GM23338 (cell line): ENCODE measurements at regions not wholly inside any gene's neighbourhood (a gene's known extent, or its start where the extent isn't known, plus 50 kb on each side); places are given as distances from the start of the nearest gene placed in this dataset.

Experiments
- ATAC-seq: fragments of 200-7000 bp; cut with Tn5 transposase; 3 replicates; pipeline ENCODE4 v1.9.1; 2020
- DNase-seq: peaks from one replicate; pipeline ENCODE4 v3.0.0-alpha.2; 2015; ENCODE audit warnings: low spot score
- H2AFZ ChIP-seq: fragments of 200-600 bp; sonication (generic); 2 replicates; pipeline ENCODE4 v1.8.0; 2016; ENCODE audit warnings: antibody characterized with exemption, mild to moderate bottlenecking, moderate library complexity
- H3F3A ChIP-seq: fragments of 200-600 bp; sonication (generic); replicated peaks from 2 replicates; pipeline ENCODE4 v1.8.0; 2017; ENCODE audit warnings: antibody characterized with exemption, mixed run types, low read depth
- H3K27ac ChIP-seq: fragments of 200-600 bp; sonication (generic); 2 replicates; pipeline ENCODE4 v1.6.1; 2016; ENCODE audit warnings: low read depth
- H3K27me3 ChIP-seq: fragments of 200-600 bp; sonication (generic); 2 replicates; pipeline ENCODE4 v1.8.0; 2016; ENCODE audit warnings: mild to moderate bottlenecking, mixed run types, moderate library complexity; ENCODE audit not compliant: insufficient read depth
- H3K36me3 ChIP-seq: fragments of 200-600 bp; sonication (generic); 2 replicates; pipeline ENCODE4 v1.8.0; 2016; ENCODE audit warnings: mild to moderate bottlenecking; ENCODE audit not compliant: insufficient read depth
- H3K4me1 ChIP-seq: fragments of 200-600 bp; sonication (generic); 2 replicates; pipeline ENCODE4 v1.8.0; 2016; ENCODE audit warnings: mild to moderate bottlenecking, moderate library complexity; ENCODE audit not compliant: insufficient read depth
- H3K4me2 ChIP-seq: fragments of 200-600 bp; sonication (generic); 2 replicates; pipeline ENCODE4 v1.7.1; 2017; ENCODE audit warnings: mixed run types
- H3K4me3 ChIP-seq: fragments of 200-600 bp; sonication (generic); 2 replicates; pipeline ENCODE4 v1.6.1; 2016; ENCODE audit warnings: mixed run types
- H3K79me2 ChIP-seq: fragments of 200-600 bp; sonication (generic); replicated peaks from 2 replicates; pipeline ENCODE4 v1.8.0; 2017; ENCODE audit warnings: mild to moderate bottlenecking; ENCODE audit not compliant: insufficient read depth
- H3K9me2 ChIP-seq: fragments of 200-600 bp; sonication (generic); 2 replicates; pipeline ENCODE4 v1.8.0; 2017; ENCODE audit not compliant: insufficient read depth
- H4K20me1 ChIP-seq: fragments of 200-600 bp; sonication (generic); replicated peaks from 2 replicates; pipeline ENCODE4 v1.8.0; 2017; ENCODE audit warnings: mild to moderate bottlenecking; ENCODE audit not compliant: insufficient read depth
- H3K27ac Mint-ChIP-seq: 2 replicates; pipeline ENCODE4 v1.8.0; 2020; ENCODE audit warnings: inconsistent platforms, mild to moderate bottlenecking, moderate library complexity, mixed read lengths
- H3K27me3 Mint-ChIP-seq: 3 replicates; pipeline ENCODE4 v1.8.0; 2022; ENCODE audit warnings: low read depth, mild to moderate bottlenecking, moderate library complexity, mixed read lengths, inconsistent platforms; ENCODE audit not compliant: insufficient read depth, poor library complexity
- H3K36me3 Mint-ChIP-seq: 3 replicates; pipeline ENCODE4 v1.8.0; 2021; ENCODE audit warnings: low read depth, mild to moderate bottlenecking, inconsistent platforms, moderate library complexity, mixed read lengths
- H3K4me1 Mint-ChIP-seq: 3 replicates; pipeline ENCODE4 v1.8.0; 2020; ENCODE audit warnings: mild to moderate bottlenecking, inconsistent platforms, mixed read lengths
- H3K4me3 Mint-ChIP-seq: 3 replicates; pipeline ENCODE4 v1.8.0; 2021; ENCODE audit warnings: moderate library complexity, mild to moderate bottlenecking, inconsistent platforms, mixed read lengths
- H3K9me3 Mint-ChIP-seq: 3 replicates; pipeline ENCODE4 v1.8.0; 2020; ENCODE audit warnings: moderate library complexity, mild to moderate bottlenecking, inconsistent platforms, mixed read lengths
- CREB1 ChIP-seq: fragments of 250-450 bp; sonication (Bioruptor Pico); IDR thresholded peaks from 2 replicates; pipeline ENCODE4 v1.5.0; 2020; ENCODE audit warnings: low read depth, mild to moderate bottlenecking, moderate library complexity
- EZH2 ChIP-seq: fragments of 200-600 bp; sonication (generic); IDR thresholded peaks from one replicate; pipeline ENCODE4 v1.8.0; 2017; ENCODE audit warnings: antibody characterized with exemption, mild to moderate bottlenecking, low read depth; ENCODE audit not compliant: unreplicated experiment
- EZH2phosphoT487 ChIP-seq: fragments of 200-600 bp; sonication (generic); IDR thresholded peaks from one replicate; pipeline ENCODE4 v1.8.1; 2018; ENCODE audit warnings: antibody characterized with exemption; ENCODE audit not compliant: unreplicated experiment
- JUNB ChIP-seq: IDR thresholded peaks from one replicate; pipeline ENCODE4 v1.6.1; 2016; ENCODE audit warnings: antibody characterized with exemption; ENCODE audit not compliant: unreplicated experiment
- NANOG ChIP-seq: IDR thresholded peaks from 2 replicates; pipeline ENCODE4 v1.6.1; 2016; ENCODE audit warnings: antibody characterized with exemption, borderline replicate concordance
- POLR2AphosphoS5 ChIP-seq: IDR thresholded peaks from 2 replicates; pipeline ENCODE4 v1.6.1; 2016; ENCODE audit warnings: antibody characterized with exemption, low read depth
- STAT1 ChIP-seq: IDR thresholded peaks from one replicate; pipeline ENCODE4 v1.6.1; 2016; ENCODE audit warnings: antibody characterized with exemption; ENCODE audit not compliant: unreplicated experiment
- ZNF114 ChIP-seq: fragments of 250-450 bp; sonication (Bioruptor Pico); IDR thresholded peaks from 2 replicates; pipeline ENCODE4 v1.5.0; 2020; ENCODE audit warnings: mild to moderate bottlenecking, moderate library complexity
- ZNF331 ChIP-seq: fragments of 250-450 bp; sonication (Bioruptor Pico); IDR thresholded peaks from 2 replicates; pipeline ENCODE4 v1.5.0; 2020; ENCODE audit warnings: low read depth, mild to moderate bottlenecking, moderate library complexity
- TF ChIP-seq, protein P1 (sequence below): IDR thresholded peaks from one replicate; pipeline ENCODE4 v1.6.1; 2018; ENCODE audit warnings: antibody characterized with exemption; ENCODE audit not compliant: unreplicated experiment
- TF ChIP-seq, protein P2 (sequence below): IDR thresholded peaks from 2 replicates; pipeline ENCODE4 v1.6.1; 2016; ENCODE audit warnings: antibody characterized with exemption
- TF ChIP-seq, protein P3 (sequence below), 2 experiments: fragments of 200-600 bp in 1 of 2; sonication (generic) in 1 of 2; conservative IDR thresholded peaks; 2 replicates each; pipeline versions ENCODE4 v1.5.1 to v1.6.1; 2016 to 2017; ENCODE audit warnings: antibody characterized with exemption in 2 of 2, low read depth in 2 of 2, mild to moderate bottlenecking in 2 of 2, moderate library complexity in 1 of 2
- TF ChIP-seq, protein P4 (sequence below): fragments of 250-450 bp; sonication (Bioruptor Pico); IDR thresholded peaks from 2 replicates; pipeline ENCODE4 v1.5.0; 2020; ENCODE audit warnings: mild to moderate bottlenecking, moderate library complexity

DNA sequence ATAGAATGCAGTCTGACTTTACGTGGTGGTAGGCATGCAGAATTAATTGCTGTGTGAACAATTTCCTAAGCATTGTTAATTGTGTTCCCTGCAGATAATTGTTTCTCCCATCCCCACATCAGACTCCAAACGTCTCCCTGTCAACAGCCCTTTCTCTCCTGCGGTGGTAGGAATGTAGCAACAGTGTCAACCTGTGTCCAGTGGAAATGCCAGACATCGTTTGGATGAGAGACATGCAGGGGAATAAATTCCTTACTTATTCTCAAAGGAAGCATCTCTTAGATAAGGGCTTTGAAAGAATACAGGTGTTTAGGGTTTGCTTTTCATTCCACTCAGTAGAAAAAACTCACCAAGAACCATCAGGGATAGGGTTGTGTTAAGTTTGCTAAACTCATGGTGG, 245.3 kb upstream of the WWC1 start:
- no peak overlapping the region for H3K27ac Mint-ChIP-seq
- H3K4me1 Mint-ChIP-seq = peaks cover 29% of the 10 kb centered on the region
- H3K79me2 ChIP-seq = no peaks in the 10 kb centered on the region
- H3K27me3 ChIP-seq = no peaks in the 10 kb centered on the region
- no peak overlapping the region for H2AFZ ChIP-seq
- TF ChIP-seq, protein P1, sequence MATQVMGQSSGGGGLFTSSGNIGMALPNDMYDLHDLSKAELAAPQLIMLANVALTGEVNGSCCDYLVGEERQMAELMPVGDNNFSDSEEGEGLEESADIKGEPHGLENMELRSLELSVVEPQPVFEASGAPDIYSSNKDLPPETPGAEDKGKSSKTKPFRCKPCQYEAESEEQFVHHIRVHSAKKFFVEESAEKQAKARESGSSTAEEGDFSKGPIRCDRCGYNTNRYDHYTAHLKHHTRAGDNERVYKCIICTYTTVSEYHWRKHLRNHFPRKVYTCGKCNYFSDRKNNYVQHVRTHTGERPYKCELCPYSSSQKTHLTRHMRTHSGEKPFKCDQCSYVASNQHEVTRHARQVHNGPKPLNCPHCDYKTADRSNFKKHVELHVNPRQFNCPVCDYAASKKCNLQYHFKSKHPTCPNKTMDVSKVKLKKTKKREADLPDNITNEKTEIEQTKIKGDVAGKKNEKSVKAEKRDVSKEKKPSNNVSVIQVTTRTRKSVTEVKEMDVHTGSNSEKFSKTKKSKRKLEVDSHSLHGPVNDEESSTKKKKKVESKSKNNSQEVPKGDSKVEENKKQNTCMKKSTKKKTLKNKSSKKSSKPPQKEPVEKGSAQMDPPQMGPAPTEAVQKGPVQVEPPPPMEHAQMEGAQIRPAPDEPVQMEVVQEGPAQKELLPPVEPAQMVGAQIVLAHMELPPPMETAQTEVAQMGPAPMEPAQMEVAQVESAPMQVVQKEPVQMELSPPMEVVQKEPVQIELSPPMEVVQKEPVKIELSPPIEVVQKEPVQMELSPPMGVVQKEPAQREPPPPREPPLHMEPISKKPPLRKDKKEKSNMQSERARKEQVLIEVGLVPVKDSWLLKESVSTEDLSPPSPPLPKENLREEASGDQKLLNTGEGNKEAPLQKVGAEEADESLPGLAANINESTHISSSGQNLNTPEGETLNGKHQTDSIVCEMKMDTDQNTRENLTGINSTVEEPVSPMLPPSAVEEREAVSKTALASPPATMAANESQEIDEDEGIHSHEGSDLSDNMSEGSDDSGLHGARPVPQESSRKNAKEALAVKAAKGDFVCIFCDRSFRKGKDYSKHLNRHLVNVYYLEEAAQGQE = no peak
- no peak for TF ChIP-seq JUNB
- TF ChIP-seq NANOG = no peak
- TF ChIP-seq CREB1 = no peak
- no peak for TF ChIP-seq ZNF114 (CRISPR knock-in tag)
- TF ChIP-seq STAT1 = no peak
- TF ChIP-seq, protein P2, sequence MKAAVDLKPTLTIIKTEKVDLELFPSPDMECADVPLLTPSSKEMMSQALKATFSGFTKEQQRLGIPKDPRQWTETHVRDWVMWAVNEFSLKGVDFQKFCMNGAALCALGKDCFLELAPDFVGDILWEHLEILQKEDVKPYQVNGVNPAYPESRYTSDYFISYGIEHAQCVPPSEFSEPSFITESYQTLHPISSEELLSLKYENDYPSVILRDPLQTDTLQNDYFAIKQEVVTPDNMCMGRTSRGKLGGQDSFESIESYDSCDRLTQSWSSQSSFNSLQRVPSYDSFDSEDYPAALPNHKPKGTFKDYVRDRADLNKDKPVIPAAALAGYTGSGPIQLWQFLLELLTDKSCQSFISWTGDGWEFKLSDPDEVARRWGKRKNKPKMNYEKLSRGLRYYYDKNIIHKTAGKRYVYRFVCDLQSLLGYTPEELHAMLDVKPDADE = no peak
- TF ChIP-seq POLR2AphosphoS5 = no peak
- no peak for TF ChIP-seq EZH2phosphoT487
- TF ChIP-seq, protein P3, sequence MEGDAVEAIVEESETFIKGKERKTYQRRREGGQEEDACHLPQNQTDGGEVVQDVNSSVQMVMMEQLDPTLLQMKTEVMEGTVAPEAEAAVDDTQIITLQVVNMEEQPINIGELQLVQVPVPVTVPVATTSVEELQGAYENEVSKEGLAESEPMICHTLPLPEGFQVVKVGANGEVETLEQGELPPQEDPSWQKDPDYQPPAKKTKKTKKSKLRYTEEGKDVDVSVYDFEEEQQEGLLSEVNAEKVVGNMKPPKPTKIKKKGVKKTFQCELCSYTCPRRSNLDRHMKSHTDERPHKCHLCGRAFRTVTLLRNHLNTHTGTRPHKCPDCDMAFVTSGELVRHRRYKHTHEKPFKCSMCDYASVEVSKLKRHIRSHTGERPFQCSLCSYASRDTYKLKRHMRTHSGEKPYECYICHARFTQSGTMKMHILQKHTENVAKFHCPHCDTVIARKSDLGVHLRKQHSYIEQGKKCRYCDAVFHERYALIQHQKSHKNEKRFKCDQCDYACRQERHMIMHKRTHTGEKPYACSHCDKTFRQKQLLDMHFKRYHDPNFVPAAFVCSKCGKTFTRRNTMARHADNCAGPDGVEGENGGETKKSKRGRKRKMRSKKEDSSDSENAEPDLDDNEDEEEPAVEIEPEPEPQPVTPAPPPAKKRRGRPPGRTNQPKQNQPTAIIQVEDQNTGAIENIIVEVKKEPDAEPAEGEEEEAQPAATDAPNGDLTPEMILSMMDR (conservative IDR thresholded peaks at IDR 0.05; ENCODE audit: low read depth in 2 of 2) = no peak
- no peak for TF ChIP-seq ZNF331 (CRISPR knock-in tag)
- TF ChIP-seq, protein P4, sequence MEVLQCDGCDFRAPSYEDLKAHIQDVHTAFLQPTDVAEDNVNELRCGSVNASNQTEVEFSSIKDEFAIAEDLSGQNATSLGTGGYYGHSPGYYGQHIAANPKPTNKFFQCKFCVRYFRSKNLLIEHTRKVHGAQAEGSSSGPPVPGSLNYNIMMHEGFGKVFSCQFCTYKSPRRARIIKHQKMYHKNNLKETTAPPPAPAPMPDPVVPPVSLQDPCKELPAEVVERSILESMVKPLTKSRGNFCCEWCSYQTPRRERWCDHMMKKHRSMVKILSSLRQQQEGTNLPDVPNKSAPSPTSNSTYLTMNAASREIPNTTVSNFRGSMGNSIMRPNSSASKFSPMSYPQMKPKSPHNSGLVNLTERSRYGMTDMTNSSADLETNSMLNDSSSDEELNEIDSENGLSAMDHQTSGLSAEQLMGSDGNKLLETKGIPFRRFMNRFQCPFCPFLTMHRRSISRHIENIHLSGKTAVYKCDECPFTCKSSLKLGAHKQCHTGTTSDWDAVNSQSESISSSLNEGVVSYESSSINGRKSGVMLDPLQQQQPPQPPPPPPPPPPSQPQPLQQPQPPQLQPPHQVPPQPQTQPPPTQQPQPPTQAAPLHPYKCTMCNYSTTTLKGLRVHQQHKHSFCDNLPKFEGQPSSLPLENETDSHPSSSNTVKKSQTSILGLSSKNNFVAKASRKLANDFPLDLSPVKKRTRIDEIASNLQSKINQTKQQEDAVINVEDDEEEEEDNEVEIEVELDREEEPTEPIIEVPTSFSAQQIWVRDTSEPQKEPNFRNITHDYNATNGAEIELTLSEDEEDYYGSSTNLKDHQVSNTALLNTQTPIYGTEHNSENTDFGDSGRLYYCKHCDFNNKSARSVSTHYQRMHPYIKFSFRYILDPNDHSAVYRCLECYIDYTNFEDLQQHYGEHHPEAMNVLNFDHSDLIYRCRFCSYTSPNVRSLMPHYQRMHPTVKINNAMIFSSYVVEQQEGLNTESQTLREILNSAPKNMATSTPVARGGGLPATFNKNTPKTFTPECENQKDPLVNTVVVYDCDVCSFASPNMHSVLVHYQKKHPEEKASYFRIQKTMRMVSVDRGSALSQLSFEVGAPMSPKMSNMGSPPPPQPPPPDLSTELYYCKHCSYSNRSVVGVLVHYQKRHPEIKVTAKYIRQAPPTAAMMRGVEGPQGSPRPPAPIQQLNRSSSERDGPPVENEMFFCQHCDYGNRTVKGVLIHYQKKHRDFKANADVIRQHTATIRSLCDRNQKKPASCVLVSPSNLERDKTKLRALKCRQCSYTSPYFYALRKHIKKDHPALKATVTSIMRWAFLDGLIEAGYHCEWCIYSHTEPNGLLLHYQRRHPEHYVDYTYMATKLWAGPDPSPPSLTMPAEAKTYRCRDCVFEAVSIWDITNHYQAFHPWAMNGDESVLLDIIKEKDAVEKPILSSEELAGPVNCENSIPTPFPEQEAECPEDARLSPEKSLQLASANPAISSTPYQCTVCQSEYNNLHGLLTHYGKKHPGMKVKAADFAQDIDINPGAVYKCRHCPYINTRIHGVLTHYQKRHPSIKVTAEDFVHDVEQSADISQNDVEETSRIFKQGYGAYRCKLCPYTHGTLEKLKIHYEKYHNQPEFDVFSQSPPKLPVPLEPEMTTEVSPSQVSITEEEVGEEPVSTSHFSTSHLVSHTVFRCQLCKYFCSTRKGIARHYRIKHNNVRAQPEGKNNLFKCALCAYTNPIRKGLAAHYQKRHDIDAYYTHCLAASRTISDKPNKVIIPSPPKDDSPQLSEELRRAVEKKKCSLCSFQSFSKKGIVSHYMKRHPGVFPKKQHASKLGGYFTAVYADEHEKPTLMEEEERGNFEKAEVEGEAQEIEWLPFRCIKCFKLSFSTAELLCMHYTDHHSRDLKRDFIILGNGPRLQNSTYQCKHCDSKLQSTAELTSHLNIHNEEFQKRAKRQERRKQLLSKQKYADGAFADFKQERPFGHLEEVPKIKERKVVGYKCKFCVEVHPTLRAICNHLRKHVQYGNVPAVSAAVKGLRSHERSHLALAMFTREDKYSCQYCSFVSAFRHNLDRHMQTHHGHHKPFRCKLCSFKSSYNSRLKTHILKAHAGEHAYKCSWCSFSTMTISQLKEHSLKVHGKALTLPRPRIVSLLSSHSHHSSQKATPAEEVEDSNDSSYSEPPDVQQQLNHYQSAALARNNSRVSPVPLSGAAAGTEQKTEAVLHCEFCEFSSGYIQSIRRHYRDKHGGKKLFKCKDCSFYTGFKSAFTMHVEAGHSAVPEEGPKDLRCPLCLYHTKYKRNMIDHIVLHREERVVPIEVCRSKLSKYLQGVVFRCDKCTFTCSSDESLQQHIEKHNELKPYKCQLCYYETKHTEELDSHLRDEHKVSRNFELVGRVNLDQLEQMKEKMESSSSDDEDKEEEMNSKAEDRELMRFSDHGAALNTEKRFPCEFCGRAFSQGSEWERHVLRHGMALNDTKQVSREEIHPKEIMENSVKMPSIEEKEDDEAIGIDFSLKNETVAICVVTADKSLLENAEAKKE = no peak
- TF ChIP-seq EZH2 = no peak
- 0 out of 2 replicates have a peak, but pooled peaks cover 3% of the 10 kb centered on the region for H3F3A ChIP-seq
- H3K9me2 ChIP-seq = no peaks in the 10 kb centered on the region
- H3K9me3 Mint-ChIP-seq = no peaks in the 10 kb centered on the region
- no peak for DNase-seq
- H3K4me3 Mint-ChIP-seq = no peak overlapping the region
- peaks cover 1% of the 10 kb centered on the region for H3K27me3 Mint-ChIP-seq
- H3K4me1 ChIP-seq = peaks cover 9% of the 10 kb centered on the region
- H3K36me3 Mint-ChIP-seq = no peaks in the 10 kb centered on the region
- H3K4me2 ChIP-seq = no peak overlapping the region
- no peak overlapping the region for H3K27ac ChIP-seq
- no peaks in the 10 kb centered on the region for H3K36me3 ChIP-seq
- no peaks in the 10 kb centered on the region for H4K20me1 ChIP-seq
- H3K4me3 ChIP-seq = no peak overlapping the region
- ATAC-seq = no peak
